Lower lobe of right lung (tissue), 2 donors: ENCODE measurements at regions not wholly inside any gene's neighbourhood (a gene's known extent, or its start where the extent isn't known, plus 50 kb on each side); places are given as distances from the start of the nearest gene placed in this dataset.

ENCODE experiments used
- ATAC-seq, 2 donors: fragments of 200-7000 bp; cut with Tn5 transposase; one replicate each; pipeline ENCODE4 v1.9.1; 2020 to 2022; ENCODE audit warnings: mild to moderate bottlenecking in 2 of 2, moderate library complexity in 2 of 2
- DNase-seq: peaks from one replicate; pipeline ENCODE4 v3.0.0-alpha.2; 2020
- H3K27ac ChIP-seq: fragments of 200-600 bp; one replicate; pipeline ENCODE4 v1.8.0; 2022
- H3K27me3 ChIP-seq: fragments of 200-600 bp; one replicate; pipeline ENCODE4 v1.8.0; 2022; ENCODE audit warnings: low read depth
- H3K36me3 ChIP-seq: fragments of 200-600 bp; one replicate; pipeline ENCODE4 v1.8.0; 2022; ENCODE audit warnings: mild to moderate bottlenecking
- H3K4me1 ChIP-seq: fragments of 200-600 bp; one replicate; pipeline ENCODE4 v1.8.0; 2022
- H3K4me3 ChIP-seq: fragments of 200-600 bp; one replicate; pipeline ENCODE4 v1.8.0; 2022; ENCODE audit warnings: mild to moderate bottlenecking
- H3K9me3 ChIP-seq: fragments of 200-600 bp; one replicate; pipeline ENCODE4 v1.8.0; 2022
- CTCF ChIP-seq: fragments of 200-600 bp; IDR thresholded peaks from one replicate; pipeline ENCODE4 v1.8.0; 2022; ENCODE audit warnings: antibody characterized with exemption, mild to moderate bottlenecking
- intact Hi-C: fragments of 100-400 bp; cut with DNase I; formaldehyde crosslinking; loops from one replicate; pipeline ENCODE4 v1.11.0; 2022
- donor health status: DM: no; HTN: yes; CAD: no; lungs with severe emphysema.

DNA sequence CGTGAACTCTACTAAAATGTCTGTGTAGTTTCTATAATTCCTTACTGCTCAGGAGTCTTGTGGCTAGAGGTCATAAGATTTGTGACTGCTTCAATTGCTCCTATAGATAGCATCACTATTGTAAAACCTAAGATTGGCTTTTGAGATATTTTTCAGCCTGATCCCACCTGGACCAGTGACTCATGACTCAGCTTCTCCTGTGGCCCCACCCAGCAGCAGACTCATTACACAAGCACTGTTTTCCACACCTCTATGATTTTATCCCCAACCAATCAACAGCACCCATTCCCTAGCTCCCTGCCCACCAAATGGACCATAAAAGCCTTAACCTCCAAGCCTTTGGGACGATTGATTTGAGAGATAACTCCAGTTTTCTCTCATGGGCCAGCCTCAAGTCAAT lies 1157.0 kb upstream of the INTU start:
- TF ChIP-seq CTCF: no peak
- intact Hi-C loops: no loop called here
- no peak for DNase-seq
- no peaks in the 10 kb centered on the region for H3K9me3 ChIP-seq
- no peaks in the 10 kb centered on the region for H3K4me1 ChIP-seq
- ATAC-seq: no peak
- H3K27ac ChIP-seq: no peak overlapping the region
- no peak overlapping the region for H3K4me3 ChIP-seq
- H3K36me3 ChIP-seq: no peaks in the 10 kb centered on the region
- no peaks in the 10 kb centered on the region for H3K27me3 ChIP-seq

DNA sequence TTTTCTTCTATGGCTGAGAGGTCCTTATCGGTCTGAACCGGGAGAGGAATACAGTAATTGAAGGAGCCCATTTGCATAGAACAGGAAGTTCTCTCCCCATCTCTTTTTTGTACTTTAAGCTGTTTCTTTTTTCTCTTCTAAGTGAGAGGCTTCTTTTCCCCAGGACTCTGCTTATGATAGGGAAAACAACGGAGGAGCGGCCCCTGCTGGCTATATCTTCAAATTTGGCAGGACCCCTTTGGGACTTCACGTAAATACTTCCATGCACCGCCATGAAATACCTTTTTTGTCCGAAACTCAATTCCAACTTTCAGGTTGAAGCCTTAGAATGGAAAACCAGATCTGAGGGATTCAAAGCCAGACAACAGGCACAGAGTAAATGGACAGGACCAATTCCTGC lies 1153.0 kb upstream of the INTU start:
- H3K9me3 ChIP-seq: no peaks in the 10 kb centered on the region
- no peak overlapping the region for H3K4me3 ChIP-seq
- no peaks in the 10 kb centered on the region for H3K27me3 ChIP-seq
- H3K4me1 ChIP-seq: no peaks in the 10 kb centered on the region
- no peak overlapping the region for H3K27ac ChIP-seq
- no peak for DNase-seq
- no peak for TF ChIP-seq CTCF
- intact Hi-C loops: no loop called here
- ATAC-seq: no peak
- H3K36me3 ChIP-seq: no peaks in the 10 kb centered on the region

- intact Hi-C loops: no loop called here
- no peak for TF ChIP-seq CTCF
- H3K4me1 ChIP-seq: no peaks in the 10 kb centered on the region
- ATAC-seq (no peak), DNase-seq (no peak)
- no peaks in the 10 kb centered on the region for H3K36me3 ChIP-seq
- H3K27me3 ChIP-seq: no peaks in the 10 kb centered on the region
- no peaks in the 10 kb centered on the region for H3K9me3 ChIP-seq
- H3K4me3 ChIP-seq: no peak overlapping the region
- no peak overlapping the region for H3K27ac ChIP-seq
Observed at GRCh38 chr4:126482311-126482710, 1150.4 kb upstream of the INTU start.

DNA sequence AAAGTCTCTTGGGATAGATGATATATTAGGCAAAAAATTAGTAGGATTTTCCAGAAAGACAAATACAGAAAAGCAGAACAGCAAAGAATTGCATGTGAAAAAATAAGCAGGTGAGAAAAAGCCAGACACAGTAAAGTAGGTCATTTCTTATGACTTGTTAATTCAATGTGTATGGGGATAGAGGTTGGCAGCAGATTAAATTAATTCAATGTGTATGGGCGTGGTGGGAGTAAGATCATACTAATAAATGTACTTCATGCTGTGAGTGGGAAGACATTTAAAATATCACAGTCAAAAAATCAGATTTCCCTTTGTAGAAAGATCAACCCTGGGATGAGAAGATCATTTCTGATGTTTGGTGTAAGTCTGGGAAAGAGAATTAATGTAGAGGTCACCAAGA lies 1146.4 kb upstream of the INTU start:
- intact Hi-C loops: no loop called here

GRCh38 chr4:126489826-126490463 lies 1142.8 kb upstream of the INTU start:
- Histone ChIP-seq H3K27me3 (no peaks in the 10 kb centered on the region), H3K4me3 (no peak overlapping the region), H3K4me1 (no peaks in the 10 kb centered on the region), H3K36me3 (no peaks in the 10 kb centered on the region), H3K9me3 (no peaks in the 10 kb centered on the region), H3K27ac (no peak overlapping the region)
- intact Hi-C loops: no loop called here
- TF ChIP-seq CTCF: no peak
- ATAC-seq: peak in 1 of 2 donors; percentile 15
- DNase-seq: no peak

More for the DNA sequence above, 1146.4 kb upstream of the INTU start:
- Histone ChIP-seq H3K4me1 (no peaks in the 10 kb centered on the region), H3K4me3 (no peak overlapping the region), H3K27ac (no peak overlapping the region), H3K27me3 (no peaks in the 10 kb centered on the region), H3K36me3 (no peaks in the 10 kb centered on the region), H3K9me3 (no peaks in the 10 kb centered on the region)
- DNase-seq: no peak
- TF ChIP-seq CTCF: no peak
- ATAC-seq: no peak
